AG04450 (cell line): ENCODE measurements at regions not wholly inside any gene's neighbourhood (a gene's known extent, or its start where the extent isn't known, plus 50 kb on each side); places are given as distances from the start of the nearest gene placed in this dataset.

Source experiments
- CTCF ChIA-PET: fragments of 300-600, 350-600 bp; formaldehyde crosslinking; extraction: SDS; loops from one replicate; lab custom pipeline; 2022; ENCODE audit warnings: antibody characterized with exemption, inconsistent platforms; lab: Charles Lee
- POLR2A ChIA-PET: fragments of 350-600 bp; formaldehyde crosslinking; extraction: SDS; loops from one replicate; lab custom pipeline; 2021; ENCODE audit warnings: antibody characterized with exemption, inconsistent platforms; lab: Yijun Ruan, JAX
- DNase-seq: peaks from one replicate; pipeline ENCODE4 v3.0.0-alpha.2; 2011; ENCODE audit warnings: low read depth, low spot score
- H3K27ac ChIP-seq: one replicate; pipeline ENCODE4 v1.5.1; 2012; ENCODE audit warnings: low read depth, low read length, control low read depth
- H3K27me3 ChIP-seq: one replicate; pipeline ENCODE4 v1.6.0; 2012; ENCODE audit warnings: low read length; ENCODE audit not compliant: control insufficient read depth, insufficient read depth
- H3K4me3 ChIP-seq: 2 replicates; pipeline ENCODE4 v1.5.1; 2011; ENCODE audit warnings: mild to moderate bottlenecking, low read depth, low read length, control low read depth
- H3K9me3 ChIP-seq: 2 replicates; pipeline ENCODE4 v1.5.1; 2012; ENCODE audit warnings: low read length; ENCODE audit not compliant: control insufficient read depth, insufficient read depth
- TF ChIP-seq, protein P1 (sequence below): IDR thresholded peaks from 2 replicates; pipeline ENCODE4 v1.5.1; 2011; ENCODE audit warnings: low read depth, low read length, control low read depth, inconsistent platforms

GRCh38 chr1:87511449-87511848, 182.8 kb downstream of the LMO4 start:
- H3K27ac ChIP-seq = no peak overlapping the region
- TF ChIP-seq, protein P1, sequence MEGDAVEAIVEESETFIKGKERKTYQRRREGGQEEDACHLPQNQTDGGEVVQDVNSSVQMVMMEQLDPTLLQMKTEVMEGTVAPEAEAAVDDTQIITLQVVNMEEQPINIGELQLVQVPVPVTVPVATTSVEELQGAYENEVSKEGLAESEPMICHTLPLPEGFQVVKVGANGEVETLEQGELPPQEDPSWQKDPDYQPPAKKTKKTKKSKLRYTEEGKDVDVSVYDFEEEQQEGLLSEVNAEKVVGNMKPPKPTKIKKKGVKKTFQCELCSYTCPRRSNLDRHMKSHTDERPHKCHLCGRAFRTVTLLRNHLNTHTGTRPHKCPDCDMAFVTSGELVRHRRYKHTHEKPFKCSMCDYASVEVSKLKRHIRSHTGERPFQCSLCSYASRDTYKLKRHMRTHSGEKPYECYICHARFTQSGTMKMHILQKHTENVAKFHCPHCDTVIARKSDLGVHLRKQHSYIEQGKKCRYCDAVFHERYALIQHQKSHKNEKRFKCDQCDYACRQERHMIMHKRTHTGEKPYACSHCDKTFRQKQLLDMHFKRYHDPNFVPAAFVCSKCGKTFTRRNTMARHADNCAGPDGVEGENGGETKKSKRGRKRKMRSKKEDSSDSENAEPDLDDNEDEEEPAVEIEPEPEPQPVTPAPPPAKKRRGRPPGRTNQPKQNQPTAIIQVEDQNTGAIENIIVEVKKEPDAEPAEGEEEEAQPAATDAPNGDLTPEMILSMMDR = no peak
- no peak for DNase-seq
- no peaks in the 10 kb centered on the region for H3K9me3 ChIP-seq
- no peaks in the 10 kb centered on the region for H3K27me3 ChIP-seq
- CTCF ChIA-PET = no interaction called here
- POLR2A ChIA-PET = no interaction called here
- no peak overlapping the region for H3K4me3 ChIP-seq

GRCh38 chr1:87512431-87512830, 183.8 kb downstream of the LMO4 start:
- CTCF ChIA-PET = interaction anchor here (1.2 to 1.5 kb wide), 2 partner anchors 186 to 441 kb away, joined by 4 to 6 read pairs; no protein-coding TSS in a partner anchor
- peak overlapping the region; percentile 66 for H3K27ac ChIP-seq
- DNase-seq = no peak
- TF ChIP-seq, protein P1 = no peak
- no peaks in the 10 kb centered on the region for H3K9me3 ChIP-seq
- no peak overlapping the region for H3K4me3 ChIP-seq
- POLR2A ChIA-PET = interaction anchor here (1.1 kb wide), 1 partner anchor 12 kb away, joined by 4 read pairs; no protein-coding TSS in a partner anchor
- H3K27me3 ChIP-seq = no peaks in the 10 kb centered on the region

- ChIA-PET CTCF (interaction anchor here (1.2 to 1.5 kb wide), 2 partner anchors 187 to 440 kb away, joined by 4 to 6 read pairs; no protein-coding TSS in a partner anchor), POLR2A (interaction anchor here (0.6 to 1.1 kb wide), 3 partner anchors 11 to 250 kb away, joined by 3 to 5 read pairs (median 4); no protein-coding TSS in a partner anchor)
- Histone ChIP-seq H3K4me3 (no peak overlapping the region), H3K9me3 (no peaks in the 10 kb centered on the region), H3K27ac (peak overlapping the region; percentile 66), H3K27me3 (no peaks in the 10 kb centered on the region)
- TF ChIP-seq, protein P1 = no peak
- DNase-seq = peak; percentile 53
Measured at GRCh38 chr1:87513255-87513654, 184.6 kb downstream of the LMO4 start.

DNA sequence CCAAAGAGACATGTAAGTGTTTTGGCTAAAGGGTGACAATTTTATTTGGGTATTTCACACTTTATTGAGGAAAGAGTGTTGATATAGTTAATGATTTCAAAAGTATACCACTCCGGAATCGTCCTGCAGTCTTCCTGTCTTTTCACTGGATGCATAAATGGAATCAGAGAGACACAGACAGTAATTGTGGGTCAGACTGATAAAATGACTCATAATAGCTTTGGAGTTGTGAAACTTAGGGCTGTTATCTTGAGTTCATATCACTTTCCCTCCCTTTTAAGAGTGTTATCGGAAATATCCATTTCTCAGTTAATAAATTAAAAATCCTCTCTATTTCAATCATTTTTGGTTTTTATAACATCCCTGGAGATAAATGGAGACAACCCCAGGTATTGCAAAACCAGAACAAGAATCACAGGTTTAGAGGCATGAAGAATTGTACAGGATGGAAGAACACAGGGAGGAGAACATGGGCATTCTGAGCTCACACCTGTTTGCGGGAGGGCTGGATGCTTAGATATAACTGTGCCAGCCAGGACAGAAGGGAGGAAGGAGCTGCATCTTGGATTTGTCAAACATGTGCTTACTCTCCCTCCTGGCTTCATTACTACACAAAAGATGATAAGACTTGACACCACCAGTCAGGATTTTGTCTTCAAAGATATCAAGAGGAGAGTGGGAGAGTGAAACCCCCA, 185.4 kb downstream of the LMO4 start:
- no peak overlapping the region for H3K4me3 ChIP-seq
- H3K9me3 ChIP-seq = no peaks in the 10 kb centered on the region
- TF ChIP-seq, protein P1 = no peak
- CTCF ChIA-PET = no interaction called here
- POLR2A ChIA-PET = no interaction called here
- DNase-seq = no peak
- H3K27ac ChIP-seq = no peak overlapping the region
- no peaks in the 10 kb centered on the region for H3K27me3 ChIP-seq

DNA sequence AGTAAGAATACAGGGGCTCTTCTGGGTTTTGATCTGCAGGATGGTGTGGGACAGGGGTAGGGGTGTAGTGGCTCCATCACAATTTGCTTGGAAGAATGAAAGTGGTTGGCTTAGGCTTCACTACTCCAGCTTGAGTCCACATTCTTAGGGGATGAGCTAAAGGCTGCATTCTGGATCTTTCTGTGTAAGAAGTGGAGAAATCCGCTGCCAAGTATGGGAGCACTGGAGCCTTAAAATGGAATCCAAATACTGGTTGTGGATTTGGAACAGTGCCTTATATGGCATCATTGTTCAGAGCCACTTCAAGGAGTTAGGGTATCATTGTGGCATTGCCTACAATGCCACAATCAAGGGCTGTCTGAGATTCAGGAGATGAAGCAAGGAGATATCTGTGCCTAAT, 187.1 kb downstream of the LMO4 start:
- H3K27me3 ChIP-seq = no peaks in the 10 kb centered on the region
- no peak overlapping the region for H3K4me3 ChIP-seq
- TF ChIP-seq, protein P1 = no peak
- H3K27ac ChIP-seq = no peak overlapping the region
- ChIA-PET POLR2A (no interaction called here), CTCF (no interaction called here)
- no peaks in the 10 kb centered on the region for H3K9me3 ChIP-seq
- no peak for DNase-seq
